Mucosa of descending colon (tissue), 3 donors: ENCODE measurements at regions not wholly inside any gene's neighbourhood (a gene's known extent, or its start where the extent isn't known, plus 50 kb on each side); places are given as distances from the start of the nearest gene placed in this dataset.

ENCODE experiments used
- ATAC-seq: fragments of 200-7000 bp; cut with Tn5 transposase; one replicate; pipeline ENCODE4 v1.9.1; 2020; ENCODE audit warnings: mild to moderate bottlenecking, moderate library complexity
- DNase-seq, 3 donors: peaks; one replicate each; pipeline ENCODE4 v3.0.0-alpha.2; 2020
- H3K36me3 ChIP-seq: fragments of 200-600 bp; one replicate; pipeline ENCODE4 v1.8.0; 2021; ENCODE audit warnings: low read depth, mild to moderate bottlenecking
- H3K4me1 ChIP-seq: fragments of 200-600 bp; one replicate; pipeline ENCODE4 v1.8.0; 2021; ENCODE audit warnings: low read depth, mild to moderate bottlenecking
- H3K4me3 ChIP-seq: fragments of 200-600 bp; one replicate; pipeline ENCODE4 v1.8.0; 2021; ENCODE audit warnings: mild to moderate bottlenecking
- H3K9me3 ChIP-seq: fragments of 200-600 bp; one replicate; pipeline ENCODE4 v1.8.0; 2021; ENCODE audit warnings: mild to moderate bottlenecking
- CTCF ChIP-seq: fragments of 200-600 bp; IDR thresholded peaks from one replicate; pipeline ENCODE4 v1.8.0; 2022; ENCODE audit warnings: antibody characterized with exemption, mild to moderate bottlenecking
- intact Hi-C, 2 donors: fragments of 100-400 bp; cut with DNase I in 1 of 2; cut with micrococcal nuclease in 1 of 2; formaldehyde crosslinking; loops; one replicate each; pipeline versions ENCODE4 v1.11.0 to v1.11.1; 2022; cut with DNase I, micrococcal nuclease
- donor health status: DM: no; HTN: no; CAD: no; lungs with moderate emphysema.
- donor health status: DM: no; HTN: no; CAD: no.
- donor health status: DM: no; HTN: yes; CAD: no.

GRCh38 chr17:14971054-14971453 is 294.1 kb downstream of the PMP22 start:
- DNase-seq = no peak
- no peaks in the 10 kb centered on the region for H3K4me1 ChIP-seq
- H3K36me3 ChIP-seq = no peaks in the 10 kb centered on the region
- H3K4me3 ChIP-seq = no peak overlapping the region
- H3K9me3 ChIP-seq = peaks cover 3% of the 10 kb centered on the region
- no peak for ATAC-seq
- TF ChIP-seq CTCF = no peak
- intact Hi-C loops = loop anchor here in 1 of 2 donors (10.0 kb wide), 1 partner anchor 64 kb away; no protein-coding TSS in a partner anchor

- no peak for ATAC-seq
- Histone ChIP-seq H3K9me3 (no peaks in the 10 kb centered on the region), H3K36me3 (no peaks in the 10 kb centered on the region), H3K4me1 (no peaks in the 10 kb centered on the region), H3K4me3 (no peak overlapping the region)
- TF ChIP-seq CTCF = no peak
- intact Hi-C loops = no loop called here
- no peak for DNase-seq
These were observed 305.9 kb downstream of the PMP22 start for GRCh38 chr17:14959106-14959648.

GRCh38 chr17:14953405-14953804 is 311.7 kb downstream of the PMP22 start:
- TF ChIP-seq CTCF = no peak
- no peak for DNase-seq
- Histone ChIP-seq H3K36me3 (no peaks in the 10 kb centered on the region), H3K4me1 (no peaks in the 10 kb centered on the region), H3K9me3 (no peaks in the 10 kb centered on the region), H3K4me3 (no peak overlapping the region)
- intact Hi-C loops = no loop called here
- no peak for ATAC-seq

- DNase-seq (no peak), ATAC-seq (no peak)
These were observed 314.4 kb downstream of the PMP22 start for GRCh38 chr17:14950686-14951085.

GRCh38 chr17:14950216-14950615 is 314.9 kb downstream of the PMP22 start:
- no peak overlapping the region for H3K4me3 ChIP-seq
- intact Hi-C loops = no loop called here
- ATAC-seq (no peak), DNase-seq (no peak)
- no peak for TF ChIP-seq CTCF
- H3K4me1 ChIP-seq = no peaks in the 10 kb centered on the region
- H3K36me3 ChIP-seq = no peaks in the 10 kb centered on the region
- H3K9me3 ChIP-seq = no peaks in the 10 kb centered on the region

More at GRCh38 chr17:14950686-14951085, 314.4 kb downstream of the PMP22 start:
- H3K9me3 ChIP-seq = no peaks in the 10 kb centered on the region
- no peak overlapping the region for H3K4me3 ChIP-seq
- no peaks in the 10 kb centered on the region for H3K4me1 ChIP-seq
- intact Hi-C loops = no loop called here
- no peak for TF ChIP-seq CTCF
- no peaks in the 10 kb centered on the region for H3K36me3 ChIP-seq

- H3K36me3 ChIP-seq = no peaks in the 10 kb centered on the region
- DNase-seq (no peak), ATAC-seq (no peak)
- H3K9me3 ChIP-seq = no peaks in the 10 kb centered on the region
- no peak for TF ChIP-seq CTCF
- no peak overlapping the region for H3K4me3 ChIP-seq
- H3K4me1 ChIP-seq = no peaks in the 10 kb centered on the region
- intact Hi-C loops = no loop called here
These were observed 317.5 kb downstream of the PMP22 start for GRCh38 chr17:14947671-14948070.
